NCI-H1930 (cell line): ENCODE measurements at regions not wholly inside any gene's neighbourhood (a gene's known extent, or its start where the extent isn't known, plus 50 kb on each side); places are given as distances from the start of the nearest gene placed in this dataset.
"Not testable (repeated sequence)": the region's sequence is repeated elsewhere in the genome, so short reads cannot be mapped to it uniquely, and the experiment has no call there.

ENCODE experiments used
- DNase-seq, 2 experiments: peaks; one replicate each; lab custom pipeline; 2025; lab: John Stamatoyannopoulos, UW

DNA sequence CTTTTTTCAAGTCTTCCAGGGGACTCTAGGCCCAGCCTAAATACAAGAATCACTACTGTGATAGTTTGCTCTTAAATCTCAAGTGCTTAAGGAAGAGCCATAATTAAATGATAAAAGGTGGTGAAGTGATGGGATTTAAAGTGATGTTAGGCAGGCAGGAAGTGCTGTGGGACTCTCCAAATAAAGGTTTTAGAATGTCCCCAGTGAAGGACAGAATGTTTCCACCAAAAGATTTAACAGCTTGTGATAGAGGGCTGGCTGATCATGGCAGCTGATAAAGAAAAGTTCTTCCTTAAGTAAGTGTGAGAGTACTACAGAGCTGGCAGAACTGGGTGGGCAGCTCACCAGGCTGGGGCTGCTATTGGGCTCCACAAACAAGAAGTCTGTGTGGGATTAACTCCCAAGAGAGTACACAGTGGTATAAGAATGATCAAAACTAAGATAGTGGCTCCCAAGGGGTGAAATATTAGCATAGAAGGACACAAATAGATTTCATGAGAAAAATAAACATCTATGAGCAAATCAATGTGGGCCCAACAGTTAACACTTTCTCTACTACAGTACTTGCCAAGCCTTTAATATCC lies 637.2 kb upstream of the CPEB2 start:
- DNase-seq, result no peak

GRCh38 chr4:14368391-14368790 lies 633.9 kb upstream of the CPEB2 start:
- no peak for DNase-seq

GRCh38 chr4:14371131-14371530 lies 631.1 kb upstream of the CPEB2 start:
- no peak for DNase-seq

- no peak for DNase-seq
Observed at GRCh38 chr4:14375816-14376215, 626.5 kb upstream of the CPEB2 start.

GRCh38 chr4:14379183-14379582 lies 623.1 kb upstream of the CPEB2 start:
- no peak for DNase-seq

GRCh38 chr4:14383652-14384051 lies 618.6 kb upstream of the CPEB2 start:
- DNase-seq, result no peak

DNA sequence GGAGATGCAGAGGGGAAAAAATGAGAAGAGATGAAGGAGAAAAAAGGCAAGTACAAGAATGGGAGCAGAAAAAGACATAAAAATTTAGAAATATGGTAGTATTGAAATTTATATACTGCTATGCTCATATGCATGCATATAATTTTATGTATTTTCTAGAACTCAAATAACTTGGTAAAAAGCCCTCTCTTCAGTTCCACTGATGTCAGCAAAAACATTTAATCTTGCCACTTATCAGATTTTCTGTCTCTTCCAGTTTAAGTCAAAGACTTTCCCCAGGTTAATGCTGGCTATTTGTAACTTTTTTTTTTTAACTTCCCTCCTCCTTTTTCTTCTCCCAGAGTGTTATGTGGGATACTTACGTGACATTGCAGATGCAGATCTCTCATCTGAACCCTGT lies 617.5 kb upstream of the CPEB2 start:
- DNase-seq, result no peak

- DNase-seq, result no peak
Observed at GRCh38 chr4:14386196-14386595, 616.1 kb upstream of the CPEB2 start.

- DNase-seq, result no peak
Observed at GRCh38 chr4:14387647-14388046, 614.6 kb upstream of the CPEB2 start.

DNA sequence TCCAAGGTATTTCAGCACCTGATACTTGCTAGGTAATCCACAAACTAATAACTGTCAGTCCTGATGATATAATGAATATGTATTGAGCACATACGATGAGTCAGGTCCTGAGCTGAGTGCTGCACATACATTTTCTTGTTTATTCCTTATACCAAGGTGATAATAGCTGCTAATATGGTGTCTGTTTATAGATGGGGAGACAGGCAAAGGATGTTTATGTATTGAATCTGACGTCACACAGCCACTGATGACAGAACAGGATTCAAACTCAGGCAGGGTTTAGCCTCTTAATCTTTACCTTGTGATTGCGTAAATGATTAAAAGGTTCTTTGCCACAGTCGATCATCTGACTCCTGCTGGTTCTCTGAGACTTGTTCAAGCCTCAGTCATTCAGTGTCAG lies 609.9 kb upstream of the CPEB2 start:
- no peak for DNase-seq

- no peak for DNase-seq
Observed at GRCh38 chr4:14396183-14396582, 606.1 kb upstream of the CPEB2 start.

- no peak for DNase-seq
Observed at GRCh38 chr4:14399848-14400247, 602.4 kb upstream of the CPEB2 start.

DNA sequence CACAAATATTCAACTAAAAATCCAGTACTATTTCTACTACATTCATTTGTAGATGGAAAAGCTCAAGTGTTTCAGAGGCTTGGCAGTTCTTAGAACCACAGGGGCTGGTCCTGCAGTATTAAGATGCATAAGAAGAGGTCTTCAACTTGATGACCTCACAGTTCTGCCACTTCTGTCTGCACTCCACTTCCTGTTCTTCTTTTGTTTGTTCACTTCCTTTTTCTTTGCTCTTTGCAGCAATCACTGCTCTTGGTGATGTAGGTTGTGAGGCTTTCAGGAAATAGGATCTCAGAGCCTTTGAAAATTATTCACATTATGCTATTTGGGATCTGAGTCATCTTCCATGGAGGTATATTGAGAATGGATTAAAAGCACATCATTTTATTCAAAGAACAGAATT lies 602.0 kb upstream of the CPEB2 start:
- no peak for DNase-seq

GRCh38 chr4:14403132-14403531 lies 599.1 kb upstream of the CPEB2 start:
- no peak for DNase-seq

DNA sequence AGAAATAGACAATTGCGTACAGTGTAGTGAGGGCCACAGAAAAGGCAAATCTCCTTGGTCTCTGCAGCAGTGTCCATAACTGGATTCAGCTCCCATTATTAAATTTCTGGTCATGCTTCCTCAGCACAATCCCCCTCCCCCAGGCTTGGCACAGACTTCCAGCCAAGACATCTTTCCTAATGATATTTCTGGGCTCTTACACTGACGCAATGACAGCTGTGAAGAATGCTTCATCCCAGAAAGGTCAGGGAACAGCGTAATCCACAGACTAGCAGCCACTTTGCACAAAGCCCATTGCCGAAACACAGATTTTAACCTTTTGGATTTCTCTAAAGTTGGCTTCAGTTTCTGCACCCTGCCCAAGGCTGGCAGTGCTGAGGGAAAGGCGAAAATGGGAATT lies 597.6 kb upstream of the CPEB2 start:
- DNase-seq, result no peak

GRCh38 chr4:14410516-14410915 lies 591.8 kb upstream of the CPEB2 start:
- DNase-seq, result no peak

DNA sequence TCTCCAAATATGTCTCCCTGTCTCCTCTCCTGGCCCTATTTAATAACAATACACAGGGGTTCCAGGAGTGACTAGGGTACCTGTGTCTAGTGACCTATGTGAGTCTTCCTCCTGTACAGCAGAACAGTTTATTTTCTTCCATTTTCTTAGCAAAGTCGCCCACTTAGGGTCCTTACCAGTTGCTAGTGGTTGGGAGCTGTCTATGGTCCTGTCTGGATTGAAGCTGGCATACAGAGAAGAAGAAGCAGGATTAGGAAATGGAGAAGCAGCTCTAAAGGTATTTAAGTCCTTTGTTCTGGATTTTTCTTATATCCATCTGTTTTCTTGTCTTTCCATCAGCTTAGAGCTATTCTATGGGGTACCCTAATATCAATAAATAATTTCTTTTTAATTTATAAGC lies 587.1 kb upstream of the CPEB2 start:
- DNase-seq, result no peak

GRCh38 chr4:14419516-14419915 lies 582.8 kb upstream of the CPEB2 start:
- DNase-seq, result no peak

DNA sequence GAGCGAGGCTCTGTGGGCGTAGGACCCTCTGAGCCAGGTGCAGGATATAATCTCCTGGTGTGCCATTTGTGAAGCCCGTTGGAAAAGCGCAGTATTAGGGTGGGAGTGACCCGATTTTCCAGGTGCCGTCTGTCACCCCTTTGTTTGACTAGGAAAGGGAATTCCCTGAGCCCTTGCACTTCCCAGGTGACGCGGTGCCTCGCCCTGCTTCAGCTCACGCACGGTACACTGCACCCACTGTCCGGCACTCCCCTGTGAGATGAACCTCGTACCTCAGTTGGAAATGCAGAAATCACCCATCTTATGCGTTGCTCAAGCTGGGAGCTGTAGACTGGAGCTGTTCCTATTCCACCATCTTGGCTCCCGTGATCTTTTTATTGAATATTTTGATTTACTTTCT lies 576.0 kb upstream of the CPEB2 start:
- not testable (repeated sequence) for DNase-seq

DNA sequence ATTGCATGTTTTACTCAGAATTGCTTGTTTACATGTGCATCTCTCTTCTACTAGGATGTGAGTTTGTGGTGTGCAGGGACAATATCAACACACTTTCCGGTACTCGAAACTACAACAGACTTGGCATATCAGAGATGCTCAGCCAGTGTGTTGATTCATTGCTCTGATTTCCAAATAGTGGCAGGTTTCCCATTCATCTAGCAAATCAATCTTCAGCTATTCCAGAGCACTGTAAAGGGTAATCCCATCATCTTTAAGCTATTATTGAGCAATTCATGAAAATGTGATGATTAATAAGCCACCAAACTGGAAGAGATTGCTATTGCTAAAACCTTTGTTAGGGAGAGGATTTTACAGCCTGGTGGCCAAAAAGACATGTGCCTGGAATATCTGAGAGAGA lies 574.2 kb upstream of the CPEB2 start:
- DNase-seq, result no peak

DNA sequence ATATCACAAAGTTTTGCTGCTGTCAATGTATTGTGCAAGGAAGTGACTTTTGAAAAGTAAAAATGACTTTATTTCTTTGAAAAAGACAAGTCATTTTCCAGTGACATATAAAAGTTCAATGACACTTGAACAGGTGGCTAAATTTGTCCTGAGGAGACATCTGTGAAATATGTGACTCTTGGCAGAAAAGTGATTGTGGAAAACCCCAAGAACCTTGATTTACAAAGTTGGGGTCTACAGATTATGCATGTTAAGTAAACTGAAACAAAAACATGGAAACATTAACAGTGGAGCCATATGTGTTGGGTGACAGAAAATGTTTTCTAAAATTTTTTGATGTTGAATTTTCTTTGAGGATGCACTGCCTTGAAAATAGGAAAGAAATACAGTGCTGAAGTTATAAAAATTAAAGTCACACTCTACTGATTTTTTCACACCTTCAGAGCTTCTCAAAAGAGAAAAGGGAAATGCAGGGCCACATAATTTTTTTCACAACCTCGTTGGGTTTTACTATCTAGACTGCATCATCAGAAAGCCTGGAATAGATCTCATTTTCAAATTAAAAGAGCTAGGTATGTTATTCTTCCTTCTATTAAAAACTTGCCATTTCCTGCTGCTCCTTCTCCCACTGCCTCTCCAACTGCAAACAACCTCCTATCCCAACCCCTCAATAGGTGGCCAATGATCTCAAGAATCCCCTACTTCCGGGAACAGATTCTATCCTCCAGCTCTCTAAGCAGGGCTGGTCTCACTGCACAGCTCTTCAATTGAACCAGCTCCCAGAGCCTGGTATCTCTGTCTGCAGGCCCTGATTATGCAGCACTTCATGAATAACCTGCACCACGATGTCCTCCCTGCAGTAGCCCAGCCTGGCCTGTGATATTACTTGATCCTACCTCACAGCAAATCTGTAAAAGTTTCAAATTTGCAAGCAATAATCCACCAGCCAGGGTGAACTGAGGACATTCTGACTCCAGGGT lies 570.8 kb upstream of the CPEB2 start:
- no peak for DNase-seq

GRCh38 chr4:14434483-14434882 lies 567.8 kb upstream of the CPEB2 start:
- DNase-seq, result no peak

- no peak for DNase-seq
Observed at GRCh38 chr4:14434916-14435315, 567.4 kb upstream of the CPEB2 start.

DNA sequence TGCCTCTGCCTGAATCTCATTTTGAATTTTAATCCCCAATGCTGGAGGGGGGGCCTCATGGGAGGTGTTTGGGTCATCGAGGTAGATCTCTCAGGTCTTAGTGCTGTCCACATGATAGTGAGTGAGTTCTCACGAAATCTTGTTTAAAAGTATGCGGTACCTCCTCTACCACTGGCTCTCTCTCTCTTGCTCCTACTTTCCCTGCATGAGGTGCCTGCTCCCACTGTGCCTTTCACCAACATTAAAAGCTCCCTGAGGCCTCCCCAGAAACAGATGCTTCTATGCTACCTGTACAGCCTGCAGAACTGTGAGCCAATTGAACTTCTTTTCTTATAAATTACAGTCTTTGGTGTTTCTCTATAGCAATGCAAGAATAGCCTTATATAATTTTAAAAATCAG lies 560.7 kb upstream of the CPEB2 start:
- DNase-seq, result no peak
